ENCODE measurements at regions not wholly inside any gene's neighbourhood (a gene's known extent, or its start where the extent isn't known, plus 50 kb on each side); places are given as distances from the start of the nearest gene placed in this dataset.

GRCh38 chr2:83860320-83860719, 598.8 kb downstream of the SUCLG1 start (continued):
- TF ChIP-seq ZHX1 (conservative IDR thresholded peaks at IDR 0.05; ENCODE audit: low read length), result no peak
- no peak for TF ChIP-seq TSHZ1 (CRISPR knock-in tag; IDR thresholded peaks at IDR 0.05)

- H3K4me2 ChIP-seq (ENCODE audit: insufficient read depth, low read length), result no peak overlapping the region
- POLR2A ChIA-PET, result no interaction called here
- no peaks in the 10 kb centered on the region for H3K4me1 ChIP-seq (replicated peaks in 1 of 2; ENCODE audit: control insufficient read depth in 2 of 2, insufficient read depth in 2 of 2, low read length in 2 of 2)
- no peak for TF ChIP-seq BRCA1 (IDR thresholded peaks at IDR 0.05)
- no peak for TF ChIP-seq BRCA1 (CRISPR knock-in tag; IDR thresholded peaks at IDR 0.05)
- no peak for TF ChIP-seq MYC (IDR thresholded peaks at IDR 0.05; ENCODE audit: low read depth, low read length)
- no peak for TF ChIP-seq MYC (CRISPR knock-in tag; IDR thresholded peaks at IDR 0.05; ENCODE audit: borderline replicate concordance, low read depth)
- TF ChIP-seq GABPA (tag; conservative IDR thresholded peaks at IDR 0.05; ENCODE audit: low read depth), result no peak
- TF ChIP-seq STAT5B (CRISPR knock-in tag; IDR thresholded peaks at IDR 0.05), result no peak
- TF ChIP-seq ZNF699 (CRISPR knock-in tag; IDR thresholded peaks at IDR 0.05; ENCODE audit: insufficient replicate concordance), result no peak
- TF ChIP-seq MBD1 (CRISPR knock-in tag; IDR thresholded peaks at IDR 0.05), result no peak
- TF ChIP-seq ZNF24 (IDR thresholded peaks at IDR 0.05), result no peak
- no peak for TF ChIP-seq ZNF695 (CRISPR knock-in tag; IDR thresholded peaks at IDR 0.05)
- TF ChIP-seq NFE2 (IDR thresholded peaks at IDR 0.05; ENCODE audit: low read depth), result no peak
- H3K9me1 ChIP-seq (ENCODE audit: control insufficient read depth, insufficient read depth, low read length), result no peaks in the 10 kb centered on the region
- H3K36me3 ChIP-seq (ENCODE audit: control insufficient read depth, insufficient read depth, low read length), result no peaks in the 10 kb centered on the region
- intact Hi-C loops (cut with micrococcal nuclease), result no loop called here
- no peak overlapping the region for H2AFZ ChIP-seq (ENCODE audit: low read depth, low read length)
- no peaks in the 10 kb centered on the region for H3K9me3 ChIP-seq (replicated peaks; ENCODE audit: control insufficient read depth, insufficient read depth, low read depth, low read length)
- no peaks in the 10 kb centered on the region for H3K27me3 ChIP-seq (ENCODE audit: control insufficient read depth in 2 of 2, insufficient read depth in 2 of 2, low read length in 2 of 2)
- WGBS (ENCODE audit: insufficient coverage, low coverage, missing lambda C conversion rate), result 75% methylated on average over 1 of the region's 1 CpG
- no peak for ATAC-seq
- no peak overlapping the region for H3K4me3 ChIP-seq
- in situ Hi-C loops (cut with MboI), result no loop called here
- no peak for FAIRE-seq
- H3K27ac ChIP-seq (ENCODE audit: extremely low read depth, low read depth, low read length), result no peak overlapping the region
- no peaks in the 10 kb centered on the region for H4K20me1 ChIP-seq (replicated peaks; ENCODE audit: control insufficient read depth, insufficient read depth, low read length)
- H3K79me2 ChIP-seq (ENCODE audit: control insufficient read depth, insufficient read depth, low read length), result no peaks in the 10 kb centered on the region
- CTCF ChIA-PET (ENCODE audit: low intra/inter-chr PET ratio), result no interaction called here
- no TSS peak for BruUV-seq (replicated peaks)
- DNase-seq (ENCODE audit: extremely low read depth in 1 of 4, low spot score in 3 of 4), result no peak
- no peak overlapping the region for H3K9ac ChIP-seq (ENCODE audit: insufficient read depth in 1 of 2, low read depth in 2 of 2, low read length in 2 of 2)
These were observed 599.5 kb downstream of the SUCLG1 start for GRCh38 chr2:83859553-83859952.
